H9 (cell line): ENCODE measurements at regions not wholly inside any gene's neighbourhood (a gene's known extent, or its start where the extent isn't known, plus 50 kb on each side); places are given as distances from the start of the nearest gene placed in this dataset.

ENCODE experiments used
- DNase-seq: peaks from one replicate; pipeline ENCODE4 v3.0.0-alpha.2; 2017
- H2AFZ ChIP-seq: one replicate; pipeline ENCODE4 v1.6.1; 2013; ENCODE audit warnings: mild to moderate bottlenecking, low read length, control low read depth, moderate library complexity
- H2AK5ac ChIP-seq: 2 replicates; pipeline ENCODE4 v1.6.1; 2013; ENCODE audit warnings: low read length, control low read depth, mixed read lengths; ENCODE audit not compliant: insufficient read length
- H2BK120ac ChIP-seq: one replicate; pipeline ENCODE4 v1.6.1; 2013; ENCODE audit warnings: low read depth, mild to moderate bottlenecking, low read length, control low read depth, inconsistent platforms; ENCODE audit not compliant: poor library complexity, severe bottlenecking
- H2BK12ac ChIP-seq: 2 replicates; pipeline ENCODE4 v1.6.1; 2013; ENCODE audit warnings: low read length, control low read depth, mixed read lengths, low read depth; ENCODE audit not compliant: insufficient read length
- H2BK15ac ChIP-seq: 2 replicates; pipeline ENCODE4 v1.6.1; 2013; ENCODE audit warnings: low read depth, low read length, control low read depth
- H2BK20ac ChIP-seq: one replicate; pipeline ENCODE4 v1.6.1; 2013; ENCODE audit warnings: low read depth, mild to moderate bottlenecking, low read length, control low read depth, inconsistent platforms; ENCODE audit not compliant: poor library complexity, severe bottlenecking
- H2BK5ac ChIP-seq: 2 replicates; pipeline ENCODE4 v1.6.1; 2013; ENCODE audit warnings: low read length, control low read depth, mixed read lengths; ENCODE audit not compliant: insufficient read length
- H3K14ac ChIP-seq: 2 replicates; pipeline ENCODE4 v1.6.1; 2013; ENCODE audit warnings: low read length, control low read depth; ENCODE audit not compliant: insufficient read depth
- H3K18ac ChIP-seq: 2 replicates; pipeline ENCODE4 v1.6.1; 2013; ENCODE audit warnings: low read depth, mild to moderate bottlenecking, mixed read lengths, low read length, control low read depth; ENCODE audit not compliant: insufficient read length
- H3K23ac ChIP-seq: 2 replicates; pipeline ENCODE4 v1.6.1; 2013; ENCODE audit warnings: low read length, control low read depth, mixed read lengths, low read depth; ENCODE audit not compliant: insufficient read length
- H3K23me2 ChIP-seq: 2 replicates; pipeline ENCODE4 v1.6.1; 2013; ENCODE audit warnings: low read depth, mild to moderate bottlenecking, mixed read lengths, low read length, control low read depth; ENCODE audit not compliant: insufficient read length, poor library complexity, severe bottlenecking
- H3K27ac ChIP-seq: 2 replicates; pipeline ENCODE4 v1.5.1; 2013; ENCODE audit warnings: low read length, control low read depth, mixed read lengths, low read depth; ENCODE audit not compliant: insufficient read length
- H3K27me3 ChIP-seq: 2 replicates; pipeline ENCODE4 v1.6.1; 2013; ENCODE audit warnings: low read length, control low read depth, inconsistent platforms; ENCODE audit not compliant: insufficient read depth
- H3K4ac ChIP-seq: 2 replicates; pipeline ENCODE4 v1.6.1; 2013; ENCODE audit warnings: low read depth, mild to moderate bottlenecking, control low read depth, inconsistent platforms, low read length, moderate library complexity
- H3K4me1 ChIP-seq: 2 replicates; pipeline ENCODE4 v1.6.1; 2013; ENCODE audit warnings: low read length, control low read depth, inconsistent platforms; ENCODE audit not compliant: insufficient read depth
- H3K4me2 ChIP-seq: 2 replicates; pipeline ENCODE4 v1.6.1; 2013; ENCODE audit warnings: low read length, control low read depth, mixed read lengths; ENCODE audit not compliant: insufficient read length, insufficient read depth
- H3K56ac ChIP-seq: 2 replicates; pipeline ENCODE4 v1.6.1; 2013; ENCODE audit warnings: low read depth, mild to moderate bottlenecking, mixed read lengths, low read length, control low read depth; ENCODE audit not compliant: insufficient read length
- H3K79me1 ChIP-seq: 2 replicates; pipeline ENCODE4 v1.6.1; 2013; ENCODE audit warnings: low read depth, mild to moderate bottlenecking, moderate library complexity, low read length, control low read depth, inconsistent platforms; ENCODE audit not compliant: insufficient read depth, poor library complexity, severe bottlenecking
- H3K79me2 ChIP-seq: 2 replicates; pipeline ENCODE4 v1.6.1; 2013; ENCODE audit warnings: low read length, control low read depth, inconsistent platforms; ENCODE audit not compliant: insufficient read depth
- H3K9ac ChIP-seq: 2 replicates; pipeline ENCODE4 v1.6.1; 2013; ENCODE audit warnings: low read length, control low read depth, mixed read lengths; ENCODE audit not compliant: insufficient read length; ENCODE audit errors: extremely low read depth
- H3K9me3 ChIP-seq: one replicate; pipeline ENCODE4 v1.6.1; 2013; ENCODE audit warnings: low read depth, low read length, inconsistent platforms; ENCODE audit not compliant: control insufficient read depth
- H3T11ph ChIP-seq: one replicate; pipeline ENCODE4 v1.6.1; 2013; ENCODE audit warnings: mild to moderate bottlenecking, low read length, control low read depth, inconsistent platforms
- H4K20me1 ChIP-seq: one replicate; pipeline ENCODE4 v1.6.1; 2013; ENCODE audit not compliant: control insufficient read depth, insufficient read length, insufficient read depth
- H4K5ac ChIP-seq: 2 replicates; pipeline ENCODE4 v1.6.1; 2013; ENCODE audit warnings: low read depth, mild to moderate bottlenecking, mixed read lengths, low read length, control low read depth; ENCODE audit not compliant: insufficient read length
- H4K8ac ChIP-seq: replicated peaks from 2 replicates; pipeline ENCODE4 v1.6.1; 2013; ENCODE audit warnings: low read length, control low read depth, mixed read lengths, low read depth; ENCODE audit not compliant: insufficient read length
- H4K91ac ChIP-seq: 2 replicates; pipeline ENCODE4 v1.6.1; 2013; ENCODE audit warnings: low read depth, mild to moderate bottlenecking, moderate library complexity, mixed read lengths, low read length, control low read depth; ENCODE audit not compliant: insufficient read length
- H3K27ac Mint-ChIP-seq, 3 experiments: 2 replicates in 2 of 3; 3 replicates in 1 of 3; pipeline ENCODE4 v1.8.0; 2020 to 2021; ENCODE audit warnings: mixed read lengths in 3 of 3, mild to moderate bottlenecking in 1 of 3, moderate library complexity in 1 of 3
- H3K27me3 Mint-ChIP-seq: 2 replicates; pipeline ENCODE4 v1.8.0; 2021; ENCODE audit warnings: low read depth, mild to moderate bottlenecking, moderate library complexity, mixed read lengths
- H3K36me3 Mint-ChIP-seq, 3 experiments: 2 replicates in 2 of 3; 3 replicates in 1 of 3; pipeline ENCODE4 v1.8.0; 2020 to 2021; ENCODE audit warnings: low read depth in 3 of 3, mixed read lengths in 3 of 3; ENCODE audit not compliant: insufficient read depth in 1 of 3
- H3K4me1 Mint-ChIP-seq, 2 experiments: 2 replicates each; pipeline ENCODE4 v1.8.0; 2020; ENCODE audit warnings: mixed read lengths in 2 of 2
- H3K4me3 Mint-ChIP-seq, 2 experiments: 2 replicates in 1 of 2; 3 replicates in 1 of 2; pipeline ENCODE4 v1.8.0; 2020 to 2021; ENCODE audit warnings: mild to moderate bottlenecking in 2 of 2, mixed read lengths in 2 of 2, moderate library complexity in 1 of 2
- H3K9me3 Mint-ChIP-seq, 2 experiments: 2 replicates in 1 of 2; 3 replicates in 1 of 2; pipeline ENCODE4 v1.8.0; 2020; ENCODE audit warnings: mild to moderate bottlenecking in 2 of 2, mixed read lengths in 2 of 2, moderate library complexity in 1 of 2
- CTCF ChIP-seq: fragments of 200-600 bp; sonication (generic); conservative IDR thresholded peaks from 3 replicates; pipeline ENCODE4 v1.8.0; 2021; ENCODE audit warnings: antibody characterized with exemption, mild to moderate bottlenecking
- WGBS: extraction: QIAGEN DNeasy Blood & Tissue Kit; methylation state at CpG from one replicate; pipeline ENCODE4 v1.1.7; 2013; ENCODE audit warnings: missing lambda C conversion rate, low lambda C conversion rate, mixed read lengths; ENCODE audit not compliant: insufficient read length; ENCODE audit errors: extremely low coverage; 5-methylcytosine and 5-hydroxymethylcytosine counted together

- peaks cover 35 to 36% of the 10 kb centered on the region in 2 experiments for H3K9me3 Mint-ChIP-seq
- H2BK12ac ChIP-seq: no peak overlapping the region
- H3K4me3 Mint-ChIP-seq: no peak overlapping the region
- H3K4me1 ChIP-seq: no peaks in the 10 kb centered on the region
- no peak overlapping the region for H4K5ac ChIP-seq
- H3K4me1 Mint-ChIP-seq: no peaks in the 10 kb centered on the region
- DNase-seq: no peak
- no peak overlapping the region for H3K27ac Mint-ChIP-seq
- WGBS: no CpG with 5 or more reads among the region's 3 CpGs
- H3K79me1 ChIP-seq: no peaks in the 10 kb centered on the region
- no peak overlapping the region for H3K23ac ChIP-seq
- no peaks in the 10 kb centered on the region for H3K23me2 ChIP-seq
- TF ChIP-seq CTCF: no peak
- peaks cover 8 to 38% (median 11%) of the 10 kb centered on the region in 3 experiments for H3K36me3 Mint-ChIP-seq
- H3K27me3 ChIP-seq: no peaks in the 10 kb centered on the region
- H3K14ac ChIP-seq: no peak overlapping the region
- H3K4me2 ChIP-seq: no peak overlapping the region
- H2BK5ac ChIP-seq: no peak overlapping the region
- H3K18ac ChIP-seq: no peak overlapping the region
- H3K56ac ChIP-seq: no peak overlapping the region
- H2BK15ac ChIP-seq: no peak overlapping the region
- H4K8ac ChIP-seq: no peak overlapping the region
- no peak overlapping the region for H2AFZ ChIP-seq
- no peak overlapping the region for H2AK5ac ChIP-seq
- no peak overlapping the region for H3T11ph ChIP-seq
- peaks cover 5% of the 10 kb centered on the region for H3K9me3 ChIP-seq
- no peak overlapping the region for H3K27ac ChIP-seq
- H4K20me1 ChIP-seq: no peaks in the 10 kb centered on the region
- H3K79me2 ChIP-seq: no peaks in the 10 kb centered on the region
- no peak overlapping the region for H3K9ac ChIP-seq
- H2BK120ac ChIP-seq: no peak overlapping the region
- no peak overlapping the region for H2BK20ac ChIP-seq
- H3K4ac ChIP-seq: no peak overlapping the region
- no peak overlapping the region for H4K91ac ChIP-seq
- H3K27me3 Mint-ChIP-seq: no peaks in the 10 kb centered on the region
These were observed 607.4 kb upstream of the LRRN3 start for GRCh38 chr7:110483553-110483952.
